H9 (cell line): ENCODE measurements at regions not wholly inside any gene's neighbourhood (a gene's known extent, or its start where the extent isn't known, plus 50 kb on each side); places are given as distances from the start of the nearest gene placed in this dataset.

Experiments used
- DNase-seq: peaks from one replicate; pipeline ENCODE4 v3.0.0-alpha.2; 2017
- H2AFZ ChIP-seq: one replicate; pipeline ENCODE4 v1.6.1; 2013; ENCODE audit warnings: mild to moderate bottlenecking, low read length, control low read depth, moderate library complexity
- H2AK5ac ChIP-seq: 2 replicates; pipeline ENCODE4 v1.6.1; 2013; ENCODE audit warnings: low read length, control low read depth, mixed read lengths; ENCODE audit not compliant: insufficient read length
- H2BK120ac ChIP-seq: one replicate; pipeline ENCODE4 v1.6.1; 2013; ENCODE audit warnings: low read depth, mild to moderate bottlenecking, low read length, control low read depth, inconsistent platforms; ENCODE audit not compliant: poor library complexity, severe bottlenecking
- H2BK12ac ChIP-seq: 2 replicates; pipeline ENCODE4 v1.6.1; 2013; ENCODE audit warnings: low read length, control low read depth, mixed read lengths, low read depth; ENCODE audit not compliant: insufficient read length
- H2BK15ac ChIP-seq: 2 replicates; pipeline ENCODE4 v1.6.1; 2013; ENCODE audit warnings: low read depth, low read length, control low read depth
- H2BK20ac ChIP-seq: one replicate; pipeline ENCODE4 v1.6.1; 2013; ENCODE audit warnings: low read depth, mild to moderate bottlenecking, low read length, control low read depth, inconsistent platforms; ENCODE audit not compliant: poor library complexity, severe bottlenecking
- H2BK5ac ChIP-seq: 2 replicates; pipeline ENCODE4 v1.6.1; 2013; ENCODE audit warnings: low read length, control low read depth, mixed read lengths; ENCODE audit not compliant: insufficient read length
- H3K14ac ChIP-seq: 2 replicates; pipeline ENCODE4 v1.6.1; 2013; ENCODE audit warnings: low read length, control low read depth; ENCODE audit not compliant: insufficient read depth
- H3K18ac ChIP-seq: 2 replicates; pipeline ENCODE4 v1.6.1; 2013; ENCODE audit warnings: low read depth, mild to moderate bottlenecking, mixed read lengths, low read length, control low read depth; ENCODE audit not compliant: insufficient read length
- H3K23ac ChIP-seq: 2 replicates; pipeline ENCODE4 v1.6.1; 2013; ENCODE audit warnings: low read length, control low read depth, mixed read lengths, low read depth; ENCODE audit not compliant: insufficient read length
- H3K23me2 ChIP-seq: 2 replicates; pipeline ENCODE4 v1.6.1; 2013; ENCODE audit warnings: low read depth, mild to moderate bottlenecking, mixed read lengths, low read length, control low read depth; ENCODE audit not compliant: insufficient read length, poor library complexity, severe bottlenecking
- H3K27ac ChIP-seq: 2 replicates; pipeline ENCODE4 v1.5.1; 2013; ENCODE audit warnings: low read length, control low read depth, mixed read lengths, low read depth; ENCODE audit not compliant: insufficient read length
- H3K27me3 ChIP-seq: 2 replicates; pipeline ENCODE4 v1.6.1; 2013; ENCODE audit warnings: low read length, control low read depth, inconsistent platforms; ENCODE audit not compliant: insufficient read depth
- H3K4ac ChIP-seq: 2 replicates; pipeline ENCODE4 v1.6.1; 2013; ENCODE audit warnings: low read depth, mild to moderate bottlenecking, control low read depth, inconsistent platforms, low read length, moderate library complexity
- H3K4me1 ChIP-seq: 2 replicates; pipeline ENCODE4 v1.6.1; 2013; ENCODE audit warnings: low read length, control low read depth, inconsistent platforms; ENCODE audit not compliant: insufficient read depth
- H3K4me2 ChIP-seq: 2 replicates; pipeline ENCODE4 v1.6.1; 2013; ENCODE audit warnings: low read length, control low read depth, mixed read lengths; ENCODE audit not compliant: insufficient read length, insufficient read depth
- H3K56ac ChIP-seq: 2 replicates; pipeline ENCODE4 v1.6.1; 2013; ENCODE audit warnings: low read depth, mild to moderate bottlenecking, mixed read lengths, low read length, control low read depth; ENCODE audit not compliant: insufficient read length
- H3K79me1 ChIP-seq: 2 replicates; pipeline ENCODE4 v1.6.1; 2013; ENCODE audit warnings: low read depth, mild to moderate bottlenecking, moderate library complexity, low read length, control low read depth, inconsistent platforms; ENCODE audit not compliant: insufficient read depth, poor library complexity, severe bottlenecking
- H3K79me2 ChIP-seq: 2 replicates; pipeline ENCODE4 v1.6.1; 2013; ENCODE audit warnings: low read length, control low read depth, inconsistent platforms; ENCODE audit not compliant: insufficient read depth
- H3K9ac ChIP-seq: 2 replicates; pipeline ENCODE4 v1.6.1; 2013; ENCODE audit warnings: low read length, control low read depth, mixed read lengths; ENCODE audit not compliant: insufficient read length; ENCODE audit errors: extremely low read depth
- H3K9me3 ChIP-seq: one replicate; pipeline ENCODE4 v1.6.1; 2013; ENCODE audit warnings: low read depth, low read length, inconsistent platforms; ENCODE audit not compliant: control insufficient read depth
- H3T11ph ChIP-seq: one replicate; pipeline ENCODE4 v1.6.1; 2013; ENCODE audit warnings: mild to moderate bottlenecking, low read length, control low read depth, inconsistent platforms
- H4K20me1 ChIP-seq: one replicate; pipeline ENCODE4 v1.6.1; 2013; ENCODE audit not compliant: control insufficient read depth, insufficient read length, insufficient read depth
- H4K5ac ChIP-seq: 2 replicates; pipeline ENCODE4 v1.6.1; 2013; ENCODE audit warnings: low read depth, mild to moderate bottlenecking, mixed read lengths, low read length, control low read depth; ENCODE audit not compliant: insufficient read length
- H4K8ac ChIP-seq: replicated peaks from 2 replicates; pipeline ENCODE4 v1.6.1; 2013; ENCODE audit warnings: low read length, control low read depth, mixed read lengths, low read depth; ENCODE audit not compliant: insufficient read length
- H4K91ac ChIP-seq: 2 replicates; pipeline ENCODE4 v1.6.1; 2013; ENCODE audit warnings: low read depth, mild to moderate bottlenecking, moderate library complexity, mixed read lengths, low read length, control low read depth; ENCODE audit not compliant: insufficient read length
- H3K27ac Mint-ChIP-seq, 3 experiments: 2 replicates in 2 of 3; 3 replicates in 1 of 3; pipeline ENCODE4 v1.8.0; 2020 to 2021; ENCODE audit warnings: mixed read lengths in 3 of 3, mild to moderate bottlenecking in 1 of 3, moderate library complexity in 1 of 3
- H3K27me3 Mint-ChIP-seq: 2 replicates; pipeline ENCODE4 v1.8.0; 2021; ENCODE audit warnings: low read depth, mild to moderate bottlenecking, moderate library complexity, mixed read lengths
- H3K36me3 Mint-ChIP-seq, 3 experiments: 2 replicates in 2 of 3; 3 replicates in 1 of 3; pipeline ENCODE4 v1.8.0; 2020 to 2021; ENCODE audit warnings: low read depth in 3 of 3, mixed read lengths in 3 of 3; ENCODE audit not compliant: insufficient read depth in 1 of 3
- H3K4me1 Mint-ChIP-seq, 2 experiments: 2 replicates each; pipeline ENCODE4 v1.8.0; 2020; ENCODE audit warnings: mixed read lengths in 2 of 2
- H3K4me3 Mint-ChIP-seq, 2 experiments: 2 replicates in 1 of 2; 3 replicates in 1 of 2; pipeline ENCODE4 v1.8.0; 2020 to 2021; ENCODE audit warnings: mild to moderate bottlenecking in 2 of 2, mixed read lengths in 2 of 2, moderate library complexity in 1 of 2
- H3K9me3 Mint-ChIP-seq, 2 experiments: 2 replicates in 1 of 2; 3 replicates in 1 of 2; pipeline ENCODE4 v1.8.0; 2020; ENCODE audit warnings: mild to moderate bottlenecking in 2 of 2, mixed read lengths in 2 of 2, moderate library complexity in 1 of 2
- WGBS: extraction: QIAGEN DNeasy Blood & Tissue Kit; methylation state at CpG from one replicate; pipeline ENCODE4 v1.1.7; 2013; ENCODE audit warnings: missing lambda C conversion rate, low lambda C conversion rate, mixed read lengths; ENCODE audit not compliant: insufficient read length; ENCODE audit errors: extremely low coverage; 5-methylcytosine and 5-hydroxymethylcytosine counted together
- TF ChIP-seq, protein P1 (sequence below): fragments of 200-600 bp; sonication (generic); conservative IDR thresholded peaks from 3 replicates; pipeline ENCODE4 v1.8.0; 2021; ENCODE audit warnings: antibody characterized with exemption, mild to moderate bottlenecking

DNA sequence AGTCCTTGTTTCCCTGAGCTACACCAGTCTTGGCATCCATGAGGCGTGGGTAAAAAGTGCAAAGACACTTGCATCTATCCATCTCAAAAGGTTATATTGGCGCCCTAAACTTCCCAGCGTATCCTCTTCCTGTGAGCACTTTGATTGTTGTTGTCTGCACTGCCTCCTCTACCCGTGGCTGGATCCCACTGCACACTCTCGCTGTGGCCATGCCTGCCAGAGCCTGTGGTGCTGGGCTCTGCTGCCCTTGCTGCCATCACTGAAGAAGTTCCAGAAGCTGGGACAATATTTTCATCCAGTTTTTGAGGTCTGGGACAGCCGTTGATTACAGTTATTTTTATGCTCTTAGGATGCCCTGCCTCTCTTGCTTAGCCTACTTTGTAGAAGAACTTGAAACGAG, 85.3 kb upstream of the PCGF5 start:
- no peak overlapping the region for H2AFZ ChIP-seq
- no peak overlapping the region for H4K5ac ChIP-seq
- DNase-seq, result no peak

More for the DNA sequence above, 85.3 kb upstream of the PCGF5 start:
- Histone ChIP-seq H3K79me2 (no peaks in the 10 kb centered on the region), H3K14ac (no peak overlapping the region), H3K23ac (no peak overlapping the region), H4K91ac (no peak overlapping the region), H2BK120ac (no peak overlapping the region), H3K4me2 (no peak overlapping the region), H3K9ac (no peak overlapping the region), H2BK5ac (no peak overlapping the region), H2BK20ac (no peak overlapping the region), H2BK15ac (no peak overlapping the region), H4K20me1 (no peaks in the 10 kb centered on the region), H3K4ac (no peak overlapping the region), H4K8ac (no peak overlapping the region), H2AK5ac (no peak overlapping the region), H3K56ac (no peak overlapping the region), H3K18ac (no peak overlapping the region), H3T11ph (no peak overlapping the region), H3K27ac (no peak overlapping the region), H2BK12ac (no peak overlapping the region), H3K4me1 (no peaks in the 10 kb centered on the region), H3K9me3 (no peaks in the 10 kb centered on the region), H3K23me2 (no peaks in the 10 kb centered on the region), H3K27me3 (no peaks in the 10 kb centered on the region), H3K79me1 (no peaks in the 10 kb centered on the region)
- WGBS, result no CpG with 5 or more reads among the region's 7 CpGs
- H3K9me3 Mint-ChIP-seq, result no peaks in the 10 kb centered on the region
- H3K36me3 Mint-ChIP-seq, result no peaks in the 10 kb centered on the region
- TF ChIP-seq, protein P1, sequence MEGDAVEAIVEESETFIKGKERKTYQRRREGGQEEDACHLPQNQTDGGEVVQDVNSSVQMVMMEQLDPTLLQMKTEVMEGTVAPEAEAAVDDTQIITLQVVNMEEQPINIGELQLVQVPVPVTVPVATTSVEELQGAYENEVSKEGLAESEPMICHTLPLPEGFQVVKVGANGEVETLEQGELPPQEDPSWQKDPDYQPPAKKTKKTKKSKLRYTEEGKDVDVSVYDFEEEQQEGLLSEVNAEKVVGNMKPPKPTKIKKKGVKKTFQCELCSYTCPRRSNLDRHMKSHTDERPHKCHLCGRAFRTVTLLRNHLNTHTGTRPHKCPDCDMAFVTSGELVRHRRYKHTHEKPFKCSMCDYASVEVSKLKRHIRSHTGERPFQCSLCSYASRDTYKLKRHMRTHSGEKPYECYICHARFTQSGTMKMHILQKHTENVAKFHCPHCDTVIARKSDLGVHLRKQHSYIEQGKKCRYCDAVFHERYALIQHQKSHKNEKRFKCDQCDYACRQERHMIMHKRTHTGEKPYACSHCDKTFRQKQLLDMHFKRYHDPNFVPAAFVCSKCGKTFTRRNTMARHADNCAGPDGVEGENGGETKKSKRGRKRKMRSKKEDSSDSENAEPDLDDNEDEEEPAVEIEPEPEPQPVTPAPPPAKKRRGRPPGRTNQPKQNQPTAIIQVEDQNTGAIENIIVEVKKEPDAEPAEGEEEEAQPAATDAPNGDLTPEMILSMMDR, result no peak
- H3K27ac Mint-ChIP-seq, result no peak overlapping the region
- H3K4me1 Mint-ChIP-seq, result no peaks in the 10 kb centered on the region
- no peaks in the 10 kb centered on the region; the same call in 1 of the 2 replicates for H3K27me3 Mint-ChIP-seq
- no peak overlapping the region for H3K4me3 Mint-ChIP-seq
